GM13977 (cell line): ENCODE measurements at regions not wholly inside any gene's neighbourhood (a gene's known extent, or its start where the extent isn't known, plus 50 kb on each side); places are given as distances from the start of the nearest gene placed in this dataset.
A peak's percentile ranks its signal among the peaks of the same experiment; 100 is the strongest.

Source experiments
- DNase-seq: peaks from one replicate; pipeline ENCODE4 v3.0.0; 2012; ENCODE audit warnings: low spot score
- in situ Hi-C: fragments of 300-500 bp; cut with MboI; formaldehyde crosslinking; loops from one replicate; pipeline ENCODE4 v1.12.0; 2022; ENCODE audit warnings: low sequenced_read_pairs, low pct_unique_long_range_greater_than_20kb, mixed read lengths, inconsistent platforms; ENCODE audit not compliant: unreplicated experiment
- TF ChIP-seq, protein P1 (sequence below): IDR thresholded peaks from 2 replicates; pipeline ENCODE4 v1.5.1; 2012; ENCODE audit warnings: mild to moderate bottlenecking, control low read depth; ENCODE audit not compliant: insufficient read depth; ENCODE audit errors: extremely low read depth, missing control alignments

DNA sequence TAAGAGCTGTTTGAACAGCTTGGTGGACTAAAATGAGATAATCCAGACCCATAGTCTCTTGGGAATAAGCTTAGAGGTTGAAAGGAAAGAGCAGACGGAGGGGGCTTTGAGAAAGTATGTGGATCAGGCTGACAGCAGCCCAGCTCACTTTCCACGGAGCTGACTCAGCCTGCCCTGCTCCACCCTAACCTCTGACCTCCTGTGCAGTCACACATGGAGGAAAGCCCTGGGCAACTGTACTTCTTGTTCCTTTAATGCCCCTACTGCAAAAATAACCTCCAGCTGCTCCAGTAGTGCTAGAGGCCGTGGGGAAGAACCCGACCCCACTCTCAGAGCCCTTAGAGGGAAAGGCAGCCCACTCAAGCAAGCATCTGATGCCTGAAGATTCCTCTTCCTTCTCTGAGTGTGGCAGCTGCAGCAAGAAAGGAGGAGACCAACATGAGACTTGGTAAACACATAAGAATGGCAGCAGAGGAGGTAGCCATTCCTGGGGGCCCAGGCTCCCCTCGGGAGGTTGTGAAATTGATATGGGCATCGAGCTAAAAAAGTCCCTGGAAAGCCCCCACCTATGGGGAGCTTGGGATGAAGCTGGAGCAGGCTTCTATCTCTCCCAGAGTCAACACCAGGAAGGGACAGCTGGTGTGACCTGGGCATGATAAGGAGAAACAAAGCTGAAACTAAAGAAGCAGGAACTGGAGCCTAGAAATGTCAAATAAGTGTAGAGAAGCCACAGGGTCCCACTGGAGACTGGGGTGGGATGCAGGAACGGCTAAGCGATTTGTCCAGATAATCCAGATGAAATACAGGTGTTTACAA, 204.3 kb downstream of the PIK3R1 start:
- no peak for DNase-seq
- TF ChIP-seq, protein P1, sequence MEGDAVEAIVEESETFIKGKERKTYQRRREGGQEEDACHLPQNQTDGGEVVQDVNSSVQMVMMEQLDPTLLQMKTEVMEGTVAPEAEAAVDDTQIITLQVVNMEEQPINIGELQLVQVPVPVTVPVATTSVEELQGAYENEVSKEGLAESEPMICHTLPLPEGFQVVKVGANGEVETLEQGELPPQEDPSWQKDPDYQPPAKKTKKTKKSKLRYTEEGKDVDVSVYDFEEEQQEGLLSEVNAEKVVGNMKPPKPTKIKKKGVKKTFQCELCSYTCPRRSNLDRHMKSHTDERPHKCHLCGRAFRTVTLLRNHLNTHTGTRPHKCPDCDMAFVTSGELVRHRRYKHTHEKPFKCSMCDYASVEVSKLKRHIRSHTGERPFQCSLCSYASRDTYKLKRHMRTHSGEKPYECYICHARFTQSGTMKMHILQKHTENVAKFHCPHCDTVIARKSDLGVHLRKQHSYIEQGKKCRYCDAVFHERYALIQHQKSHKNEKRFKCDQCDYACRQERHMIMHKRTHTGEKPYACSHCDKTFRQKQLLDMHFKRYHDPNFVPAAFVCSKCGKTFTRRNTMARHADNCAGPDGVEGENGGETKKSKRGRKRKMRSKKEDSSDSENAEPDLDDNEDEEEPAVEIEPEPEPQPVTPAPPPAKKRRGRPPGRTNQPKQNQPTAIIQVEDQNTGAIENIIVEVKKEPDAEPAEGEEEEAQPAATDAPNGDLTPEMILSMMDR: no peak
- in situ Hi-C loops: no loop called here

DNA sequence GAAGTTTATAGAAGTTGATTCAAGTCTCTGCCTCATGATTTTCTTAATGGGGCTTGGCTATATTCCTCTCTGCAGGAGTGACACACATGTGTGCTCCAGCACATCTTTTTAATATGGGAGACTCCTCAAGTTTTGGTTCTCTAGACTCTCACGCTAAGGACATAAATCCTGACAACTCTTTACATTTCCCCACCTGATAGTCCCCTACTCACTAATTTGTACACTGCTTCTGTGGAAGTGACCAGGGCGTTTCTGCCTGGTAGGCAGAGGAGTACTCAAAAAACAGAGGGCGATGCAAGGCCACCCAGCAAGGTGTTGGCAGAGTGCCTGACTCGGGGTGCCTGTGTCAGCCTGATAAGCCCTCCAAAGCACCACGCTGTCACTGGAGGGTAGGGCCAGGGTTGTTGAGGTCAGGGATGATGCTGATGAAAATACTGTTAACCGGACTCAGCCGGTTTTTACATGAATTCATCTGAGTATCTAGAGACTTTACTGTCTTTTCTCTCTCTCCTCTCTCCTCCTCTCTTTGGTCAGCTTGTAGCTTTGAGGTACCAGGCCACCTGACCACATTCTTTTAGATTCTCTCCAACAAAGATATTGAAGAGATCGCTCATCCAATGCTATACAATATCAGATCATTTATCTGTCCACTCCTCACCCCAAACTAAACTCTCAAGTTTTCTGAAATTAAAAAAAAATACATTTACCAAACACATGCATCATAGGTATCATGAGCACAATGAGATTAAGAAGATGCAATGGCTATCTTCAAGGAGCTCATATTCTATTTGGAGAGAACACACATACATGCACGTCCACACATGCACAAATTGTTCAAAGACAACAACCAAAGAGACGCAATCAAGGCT, 205.2 kb downstream of the PIK3R1 start:
- in situ Hi-C loops: no loop called here
- no peak for DNase-seq
- TF ChIP-seq, protein P1: no peak

DNA sequence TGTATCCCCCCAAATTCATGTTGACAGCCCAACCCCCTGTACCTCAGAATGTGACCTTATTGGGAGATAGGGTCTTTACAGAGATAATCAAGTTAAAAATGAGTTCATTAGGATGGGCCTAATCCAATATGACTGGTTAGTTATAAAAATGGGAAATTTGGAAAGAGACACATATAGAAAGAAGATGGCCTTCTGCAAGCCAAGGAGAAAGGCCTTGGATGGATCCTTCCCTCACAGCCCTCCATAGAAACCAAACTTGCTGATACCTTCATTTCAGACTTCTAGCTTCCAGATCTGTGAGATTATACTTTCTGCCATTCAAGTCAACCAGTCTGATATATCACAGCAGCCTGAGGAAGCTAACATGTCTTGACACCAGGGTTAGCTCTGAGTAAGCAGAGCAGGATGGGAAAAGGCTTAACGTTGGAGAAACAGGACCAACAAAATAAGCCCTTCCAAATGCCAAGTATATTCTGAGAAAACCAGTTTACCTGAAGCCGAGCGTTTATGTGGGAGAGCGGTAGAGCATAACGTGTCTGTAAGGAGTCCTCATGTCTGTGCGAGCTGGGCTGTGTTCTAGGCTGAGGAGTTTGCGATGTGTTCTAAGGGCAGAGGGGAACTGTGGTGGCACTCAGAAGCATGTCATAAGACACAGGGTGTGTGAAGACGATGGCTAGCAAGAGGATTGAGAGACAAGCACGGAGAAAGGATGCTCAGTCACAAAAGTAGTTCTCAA, 206.1 kb downstream of the PIK3R1 start:
- in situ Hi-C loops: no loop called here
- TF ChIP-seq, protein P1: no peak
- DNase-seq: no peak

DNA sequence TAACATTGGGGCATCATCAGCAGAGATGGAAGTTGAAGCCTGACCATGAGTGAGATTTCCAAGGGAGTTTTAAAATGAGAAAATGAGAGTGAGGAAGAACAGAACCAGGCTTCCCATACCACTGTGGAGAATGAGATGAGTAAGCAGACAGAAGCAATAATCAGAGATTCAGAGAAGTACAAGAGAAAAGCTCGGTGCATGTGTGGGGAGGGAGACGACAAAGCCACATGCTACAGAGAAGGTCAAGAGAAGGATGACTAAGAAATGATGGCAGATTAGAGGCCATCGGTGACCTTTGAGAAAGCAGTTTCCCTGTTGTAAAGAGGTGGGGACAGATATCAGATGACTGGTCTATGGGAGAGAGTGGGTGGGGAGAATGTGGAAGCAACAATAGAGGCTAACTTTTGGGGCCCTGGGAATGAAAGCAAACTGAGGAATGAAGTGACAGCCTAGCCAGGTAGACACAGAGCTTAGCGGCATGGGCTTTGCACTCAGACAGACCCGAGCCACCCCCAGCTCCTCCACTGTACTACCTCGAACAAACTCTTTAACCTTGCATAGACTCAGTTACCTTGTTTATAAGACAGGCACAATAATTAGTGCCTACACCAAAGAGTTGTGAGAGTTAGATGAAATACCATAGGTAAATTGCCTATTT, 207.7 kb downstream of the PIK3R1 start:
- TF ChIP-seq, protein P1: no peak
- in situ Hi-C loops: no loop called here
- DNase-seq: no peak

DNA sequence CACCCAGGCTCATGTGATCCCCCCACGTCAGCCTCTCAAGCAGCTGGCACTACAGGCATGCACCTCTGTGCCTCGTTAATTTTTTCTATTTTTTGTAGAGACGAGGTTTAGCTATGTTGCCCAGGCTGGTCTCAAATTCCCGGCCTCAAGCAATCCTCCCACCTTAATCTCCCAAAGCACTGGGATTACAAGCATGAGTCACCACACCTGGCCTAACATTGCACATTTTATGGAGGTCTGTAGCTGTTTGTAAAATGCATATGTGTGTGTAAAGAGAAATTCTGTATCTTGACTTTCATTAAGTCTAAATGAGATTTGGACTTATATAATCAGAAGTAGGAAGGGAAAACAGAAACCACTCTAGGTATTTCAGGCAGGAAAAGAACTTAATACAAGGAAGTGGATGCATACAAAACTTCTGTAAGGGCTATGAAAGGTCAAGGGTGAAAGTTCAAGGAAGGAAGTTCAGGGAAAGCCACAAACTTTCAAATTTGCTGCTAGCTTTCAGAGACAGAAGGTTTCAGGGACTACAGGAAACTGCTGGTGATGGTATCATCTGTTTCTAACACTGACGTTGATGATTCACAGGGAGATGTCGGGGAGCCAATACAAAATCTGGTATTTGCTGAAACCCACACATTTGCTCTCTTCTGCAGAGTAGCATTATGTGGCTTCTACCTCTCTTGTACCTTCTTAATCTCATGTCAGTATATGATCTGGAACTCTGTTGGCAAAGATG, 209.4 kb downstream of the PIK3R1 start:
- TF ChIP-seq, protein P1: no peak
- peak; percentile 23 for DNase-seq

More for the DNA sequence above, 209.4 kb downstream of the PIK3R1 start:
- in situ Hi-C loops: no loop called here
